IPS DF 19.7 (cell line): ENCODE measurements at regions not wholly inside any gene's neighbourhood (a gene's known extent, or its start where the extent isn't known, plus 50 kb on each side); places are given as distances from the start of the nearest gene placed in this dataset.
"Not testable (repeated sequence)": the region's sequence is repeated elsewhere in the genome, so short reads cannot be mapped to it uniquely, and the experiment has no call there.

ENCODE experiments used
- DNase-seq: peaks from one replicate; pipeline ENCODE4 v3.0.0-alpha.2; 2013; ENCODE audit warnings: low read depth, low spot score

- DNase-seq: no peak
Observed at GRCh38 chr4:107562316-107562715, 157.7 kb downstream of the PAPSS1 start.

- no peak for DNase-seq
Observed at GRCh38 chr4:107561481-107561880, 158.6 kb downstream of the PAPSS1 start.

GRCh38 chr4:107559653-107560052 is 160.4 kb downstream of the PAPSS1 start:
- DNase-seq: no peak

- no peak for DNase-seq
Observed at GRCh38 chr4:107552306-107552705, 167.7 kb downstream of the PAPSS1 start.

GRCh38 chr4:107548211-107548905 is 171.7 kb downstream of the PAPSS1 start:
- DNase-seq: no peak

- DNase-seq: no peak
Observed at GRCh38 chr4:107546638-107547037, 173.4 kb downstream of the PAPSS1 start.

GRCh38 chr4:107541511-107541910 is 178.5 kb downstream of the PAPSS1 start:
- no peak for DNase-seq

- DNase-seq: no peak
Observed at GRCh38 chr4:107531927-107532326, 188.1 kb downstream of the PAPSS1 start.

GRCh38 chr4:107520368-107520767 is 199.7 kb downstream of the PAPSS1 start:
- no peak for DNase-seq

GRCh38 chr4:107519053-107519452 is 201.0 kb downstream of the PAPSS1 start:
- DNase-seq: no peak

GRCh38 chr4:107518076-107518475 is 202.0 kb downstream of the PAPSS1 start:
- no peak for DNase-seq

GRCh38 chr4:107512549-107512948 is 207.5 kb downstream of the PAPSS1 start:
- DNase-seq: no peak

- no peak for DNase-seq
Observed at GRCh38 chr4:107509615-107510014, 210.4 kb downstream of the PAPSS1 start.

GRCh38 chr4:107500551-107500950 is 219.5 kb downstream of the PAPSS1 start:
- no peak for DNase-seq

GRCh38 chr4:107497054-107497453 is 223.0 kb downstream of the PAPSS1 start:
- DNase-seq: no peak

GRCh38 chr4:107492566-107492965 is 227.5 kb downstream of the PAPSS1 start:
- no peak for DNase-seq

GRCh38 chr4:107490116-107490515 is 229.9 kb downstream of the PAPSS1 start:
- no peak for DNase-seq

- not testable (repeated sequence) for DNase-seq
Observed at GRCh38 chr4:107483621-107484020, 236.4 kb downstream of the PAPSS1 start.

- no peak for DNase-seq
Observed at GRCh38 chr4:107482546-107482945, 237.5 kb downstream of the PAPSS1 start.

GRCh38 chr4:107478327-107478980 is 241.6 kb downstream of the PAPSS1 start:
- DNase-seq: no peak

- DNase-seq: no peak
Observed at GRCh38 chr4:107473126-107473525, 246.9 kb downstream of the PAPSS1 start.

GRCh38 chr4:107472265-107472948 is 247.6 kb downstream of the PAPSS1 start:
- no peak for DNase-seq

- no peak for DNase-seq
Observed at GRCh38 chr4:107470173-107470572, 249.9 kb downstream of the PAPSS1 start.
